Kidney epithelial cell (primary cell): ENCODE measurements at regions not wholly inside any gene's neighbourhood (a gene's known extent, or its start where the extent isn't known, plus 50 kb on each side); places are given as distances from the start of the nearest gene placed in this dataset.

Experiments used
- DNase-seq: peaks from one replicate; pipeline ENCODE4 v3.0.0-alpha.2; 2010; ENCODE audit warnings: low read depth
- H3K27me3 ChIP-seq: 2 replicates; pipeline ENCODE4 v1.6.0; 2011; ENCODE audit warnings: low read length; ENCODE audit not compliant: control insufficient read depth, insufficient read depth
- H3K36me3 ChIP-seq: 2 replicates; pipeline ENCODE4 v1.5.1; 2011; ENCODE audit warnings: low read length; ENCODE audit not compliant: control insufficient read depth, insufficient read depth
- H3K4me3 ChIP-seq: 2 replicates; pipeline ENCODE4 v1.5.1; 2011; ENCODE audit warnings: low read depth, mild to moderate bottlenecking, control low read depth, low read length
- CTCF ChIP-seq: IDR thresholded peaks from 2 replicates; pipeline ENCODE4 v1.5.1; 2011; ENCODE audit warnings: mild to moderate bottlenecking, moderate library complexity, low read length, control low read depth, inconsistent platforms; ENCODE audit not compliant: insufficient read depth, poor library complexity, severe bottlenecking

GRCh38 chr14:71523630-71524319 is 408.5 kb upstream of the RGS6 start:
- Histone ChIP-seq H3K27me3 (no peaks in the 10 kb centered on the region), H3K36me3 (no peaks in the 10 kb centered on the region), H3K4me3 (no peak overlapping the region)
- DNase-seq: no peak
- no peak for TF ChIP-seq CTCF

GRCh38 chr14:71524320-71524982 is 407.8 kb upstream of the RGS6 start:
- no peak for TF ChIP-seq CTCF
- no peak for DNase-seq
- H3K4me3 ChIP-seq: no peak overlapping the region
- no peaks in the 10 kb centered on the region for H3K36me3 ChIP-seq
- H3K27me3 ChIP-seq: no peaks in the 10 kb centered on the region

- Histone ChIP-seq H3K27me3 (no peaks in the 10 kb centered on the region), H3K4me3 (no peak overlapping the region), H3K36me3 (no peaks in the 10 kb centered on the region)
- no peak for TF ChIP-seq CTCF
- no peak for DNase-seq
Measured at GRCh38 chr14:71525663-71526221, 406.5 kb upstream of the RGS6 start.

GRCh38 chr14:71526388-71526787 is 405.8 kb upstream of the RGS6 start:
- no peaks in the 10 kb centered on the region for H3K36me3 ChIP-seq
- H3K4me3 ChIP-seq: no peak overlapping the region
- no peaks in the 10 kb centered on the region for H3K27me3 ChIP-seq
- DNase-seq: no peak
- no peak for TF ChIP-seq CTCF

- Histone ChIP-seq H3K27me3 (no peaks in the 10 kb centered on the region), H3K36me3 (no peaks in the 10 kb centered on the region), H3K4me3 (no peak overlapping the region)
- no peak for TF ChIP-seq CTCF
- no peak for DNase-seq
Measured at GRCh38 chr14:71527838-71528237, 404.4 kb upstream of the RGS6 start.
